Thymus (tissue), 11 donors: ENCODE measurements at regions not wholly inside any gene's neighbourhood (a gene's known extent, or its start where the extent isn't known, plus 50 kb on each side); places are given as distances from the start of the nearest gene placed in this dataset.

Experiments used
- DNase-seq, 9 donors: peaks; one replicate each; pipeline ENCODE4 v3.0.0-alpha.2; 2013; ENCODE audit warnings: low spot score in 9 of 9, low read depth in 6 of 9, missing footprints in 1 of 9
- H3K27ac ChIP-seq, 2 donors: one replicate each; pipeline ENCODE4 v1.5.1; 2013; ENCODE audit warnings: control low read depth in 1 of 2, low read depth in 1 of 2, low read length in 1 of 2, mild to moderate bottlenecking in 1 of 2, moderate library complexity in 1 of 2
- H3K27me3 ChIP-seq, 2 donors: one replicate each; pipeline ENCODE4 v1.5.1; 2013; ENCODE audit warnings: low read length in 1 of 2; ENCODE audit not compliant: control insufficient read depth in 2 of 2, insufficient read depth in 1 of 2
- H3K36me3 ChIP-seq, 2 donors: one replicate each; pipeline ENCODE4 v1.5.1; 2013; ENCODE audit warnings: low read length in 1 of 2, mild to moderate bottlenecking in 1 of 2, moderate library complexity in 1 of 2; ENCODE audit not compliant: control insufficient read depth in 2 of 2, insufficient read depth in 2 of 2
- H3K4me1 ChIP-seq, 2 donors: one replicate each; pipeline ENCODE4 v1.5.1; 2013; ENCODE audit warnings: low read length in 2 of 2; ENCODE audit not compliant: control insufficient read depth in 2 of 2, insufficient read depth in 2 of 2
- H3K4me3 ChIP-seq, 2 donors: one replicate each; pipeline ENCODE4 v1.5.1; 2013; ENCODE audit warnings: low read length in 2 of 2, control low read depth in 1 of 2, mild to moderate bottlenecking in 1 of 2
- H3K9me3 ChIP-seq, 2 donors: one replicate each; pipeline ENCODE4 v1.5.1; 2013; ENCODE audit warnings: low read length in 1 of 2, mild to moderate bottlenecking in 1 of 2; ENCODE audit not compliant: control insufficient read depth in 2 of 2, insufficient read depth in 1 of 2
- WGBS: extraction: QIAGEN DNeasy Blood & Tissue Kit; methylation state at CpG from one replicate; pipeline ENCODE4 v1.1.7; 2013; 5-methylcytosine and 5-hydroxymethylcytosine counted together
- donor health status: healthy.

DNA sequence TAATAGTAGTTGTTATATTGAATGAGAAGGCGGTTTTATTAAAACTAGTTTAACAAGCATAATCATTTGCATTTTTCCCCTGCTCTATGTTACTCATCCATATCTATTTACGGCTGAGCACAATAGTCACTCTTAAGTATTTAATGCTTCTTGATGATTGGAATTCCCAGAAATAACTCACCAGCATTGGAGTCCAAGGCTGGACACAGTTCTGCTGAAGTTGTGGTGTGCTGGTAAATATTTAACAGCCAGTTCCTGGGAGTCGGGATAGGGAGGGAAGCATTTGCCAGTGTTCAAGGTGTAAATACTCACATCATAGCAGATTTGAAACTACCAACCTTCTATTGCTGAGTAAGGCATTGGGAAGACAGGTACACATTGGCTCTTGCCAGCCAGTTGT, 315.1 kb downstream of the MTX2 start:
- H3K9me3 ChIP-seq: no peaks in the 10 kb centered on the region
- DNase-seq: no peak
- no peaks in the 10 kb centered on the region for H3K4me1 ChIP-seq
- WGBS: 95% methylated on average over 3 of the region's 3 CpGs
- no peaks in the 10 kb centered on the region for H3K36me3 ChIP-seq
- H3K4me3 ChIP-seq: no peak overlapping the region
- peaks cover 0 to 22% of the 10 kb centered on the region in 2 donors for H3K27me3 ChIP-seq
- H3K27ac ChIP-seq: no peak overlapping the region

DNA sequence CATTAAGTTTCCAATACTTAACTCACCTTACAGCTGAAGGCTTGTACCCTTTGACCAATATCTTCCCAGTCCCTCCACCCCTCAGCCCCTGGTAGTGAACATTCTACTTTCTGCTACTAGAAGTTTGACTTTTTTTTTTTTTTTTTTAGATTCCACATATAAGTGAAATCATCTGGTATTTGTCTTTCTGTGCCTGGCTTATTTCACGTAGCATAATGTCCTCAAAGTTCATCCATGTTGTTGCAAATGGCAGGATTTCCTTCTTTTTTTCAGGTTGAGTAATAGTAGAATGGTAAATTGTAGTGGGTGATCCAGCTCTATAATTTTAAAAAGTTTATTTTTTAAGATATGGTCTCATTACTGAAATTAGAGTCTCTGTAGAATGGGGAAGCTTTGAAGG, 316.0 kb downstream of the MTX2 start:
- no peaks in the 10 kb centered on the region for H3K36me3 ChIP-seq
- H3K27me3 ChIP-seq: peaks cover 0 to 21% of the 10 kb centered on the region in 2 donors
- WGBS: 95% methylated on average over 1 of the region's 1 CpG
- no peak for DNase-seq
- H3K9me3 ChIP-seq: no peaks in the 10 kb centered on the region
- H3K27ac ChIP-seq: no peak overlapping the region
- no peaks in the 10 kb centered on the region for H3K4me1 ChIP-seq
- no peak overlapping the region for H3K4me3 ChIP-seq

DNA sequence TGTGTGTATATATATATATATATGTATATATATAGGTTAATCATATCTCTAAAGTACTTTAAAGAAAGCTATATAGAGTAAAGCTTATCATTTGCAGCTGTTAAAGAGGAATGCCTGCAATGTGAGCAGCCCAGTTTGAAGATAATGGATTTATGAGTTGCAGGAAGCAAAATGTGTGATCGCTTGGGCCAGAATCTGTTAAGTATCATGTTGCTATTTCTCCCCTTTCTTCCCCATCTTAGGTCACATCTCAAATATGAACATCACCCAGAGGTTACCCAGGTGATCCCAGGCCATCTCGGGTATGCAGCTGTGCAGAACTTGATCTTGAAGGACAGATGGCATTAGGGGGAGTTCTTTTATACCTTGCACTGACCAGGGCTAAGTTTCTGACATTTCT, 316.5 kb downstream of the MTX2 start:
- Histone ChIP-seq H3K27me3 (peaks cover 0 to 19% of the 10 kb centered on the region in 2 donors), H3K36me3 (no peaks in the 10 kb centered on the region), H3K4me3 (no peak overlapping the region), H3K4me1 (no peaks in the 10 kb centered on the region), H3K27ac (no peak overlapping the region), H3K9me3 (no peaks in the 10 kb centered on the region)
- 89% methylated on average over 2 of the region's 2 CpGs for WGBS
- no peak for DNase-seq

DNA sequence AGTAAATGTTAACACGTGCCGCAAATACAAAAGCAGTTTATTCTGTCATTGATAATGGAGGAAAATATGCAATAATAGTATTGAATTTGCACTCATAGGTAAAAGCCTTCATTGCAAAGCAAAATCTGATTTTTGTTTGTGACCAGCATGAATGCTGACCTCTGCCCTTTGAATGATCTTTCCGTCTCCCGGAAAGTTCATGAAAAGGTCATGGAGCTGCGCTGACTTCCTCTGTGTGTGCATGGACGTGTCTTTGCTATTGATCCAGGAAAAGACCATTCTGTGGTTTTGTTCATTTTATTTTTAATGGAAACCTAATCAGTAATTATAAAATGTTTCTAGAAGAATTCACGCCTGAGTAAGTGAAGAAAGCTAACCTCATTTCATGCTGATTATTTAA, 320.0 kb downstream of the MTX2 start:
- Histone ChIP-seq H3K36me3 (no peaks in the 10 kb centered on the region), H3K9me3 (no peaks in the 10 kb centered on the region), H3K27ac (no peak overlapping the region), H3K27me3 (peaks cover 0 to 10% of the 10 kb centered on the region in 2 donors), H3K4me3 (no peak overlapping the region), H3K4me1 (no peaks in the 10 kb centered on the region)
- 91% methylated on average over 7 of the region's 7 CpGs for WGBS
- no peak for DNase-seq

DNA sequence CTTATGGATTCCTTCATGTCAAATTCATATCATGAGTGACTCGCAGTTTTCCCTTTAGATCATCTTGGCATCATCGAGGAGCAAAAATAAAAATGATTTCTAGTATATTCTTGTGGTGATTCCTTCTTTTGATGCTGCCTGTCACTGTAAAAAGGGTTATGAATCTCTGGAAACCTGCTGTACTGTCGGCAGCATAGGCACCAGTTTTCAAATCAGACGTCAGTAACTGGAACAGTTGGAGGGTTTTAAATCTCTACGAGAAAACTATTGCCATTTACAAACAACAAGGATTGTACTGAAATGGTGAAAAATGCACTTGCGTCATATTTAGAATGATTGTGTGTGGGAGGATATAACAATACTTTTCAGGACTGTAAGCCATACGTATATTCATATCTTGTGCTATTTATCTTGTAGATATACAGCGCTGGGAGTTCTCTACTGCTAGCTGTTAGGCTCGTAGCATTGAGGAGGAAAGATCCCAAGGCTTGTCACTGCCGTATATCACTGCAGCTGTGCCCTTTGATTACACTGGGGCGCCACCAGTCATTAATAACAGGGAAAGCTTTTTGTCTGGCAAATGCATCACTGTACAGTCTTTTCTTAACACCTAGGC, 320.7 kb downstream of the MTX2 start:
- H3K4me3 ChIP-seq: no peak overlapping the region
- 92% methylated on average over 11 of the region's 11 CpGs for WGBS

DNA sequence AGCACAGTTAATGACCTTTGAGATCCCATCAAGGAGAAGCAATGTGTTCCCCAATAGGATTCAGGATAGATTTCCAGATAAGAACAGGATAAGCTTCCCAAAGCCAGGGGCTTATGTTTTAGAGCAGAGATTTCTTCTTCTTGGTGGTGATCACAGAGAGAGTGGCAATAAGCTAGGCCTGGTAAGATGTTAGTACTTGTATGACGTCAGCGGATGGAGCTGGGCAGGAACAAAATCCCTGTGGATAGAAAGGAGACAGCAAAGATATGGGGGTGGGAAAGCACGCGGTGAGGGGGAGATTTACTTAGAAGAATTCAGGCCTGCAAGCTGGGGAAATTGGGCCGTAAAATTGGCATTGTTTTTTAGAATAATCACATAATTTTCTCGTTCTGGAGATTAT, 323.0 kb downstream of the MTX2 start:
- Histone ChIP-seq H3K4me3 (no peak overlapping the region), H3K36me3 (no peaks in the 10 kb centered on the region), H3K9me3 (no peaks in the 10 kb centered on the region), H3K27ac (no peak overlapping the region), H3K4me1 (no peaks in the 10 kb centered on the region), H3K27me3 (peaks cover 3 to 4% of the 10 kb centered on the region in 2 donors)
- DNase-seq: no peak
- 95% methylated on average over 6 of the region's 6 CpGs for WGBS

More for the DNA sequence above, 320.7 kb downstream of the MTX2 start:
- Histone ChIP-seq H3K9me3 (no peaks in the 10 kb centered on the region), H3K36me3 (no peaks in the 10 kb centered on the region), H3K4me1 (no peaks in the 10 kb centered on the region), H3K27ac (no peak overlapping the region), H3K27me3 (peaks cover 0 to 7% of the 10 kb centered on the region in 2 donors)
- DNase-seq: no peak

DNA sequence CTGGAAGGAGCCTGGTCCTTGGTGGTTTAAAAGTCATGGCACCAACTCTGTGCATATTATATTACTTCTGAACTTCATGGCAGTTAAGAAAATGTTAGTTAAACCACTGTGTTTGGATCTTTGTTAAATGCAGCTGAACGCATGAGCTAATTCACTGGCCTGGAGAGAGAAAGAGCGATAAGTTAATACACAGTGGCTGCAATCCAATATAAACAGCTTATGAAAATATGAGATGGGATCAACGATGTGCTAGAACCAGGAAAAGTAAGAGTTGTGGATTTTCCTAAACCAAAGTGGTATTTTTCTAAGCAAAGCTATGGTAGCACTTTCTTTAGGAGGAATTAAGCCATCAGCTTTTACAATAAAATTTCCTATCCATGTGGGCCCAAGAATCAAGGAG, 326.7 kb downstream of the MTX2 start:
- Histone ChIP-seq H3K36me3 (no peaks in the 10 kb centered on the region), H3K27ac (no peak overlapping the region), H3K4me1 (no peaks in the 10 kb centered on the region), H3K27me3 (peaks cover 3 to 7% of the 10 kb centered on the region in 2 donors), H3K4me3 (no peak overlapping the region), H3K9me3 (no peaks in the 10 kb centered on the region)
- no peak for DNase-seq
- 91% methylated on average over 3 of the region's 3 CpGs for WGBS

DNA sequence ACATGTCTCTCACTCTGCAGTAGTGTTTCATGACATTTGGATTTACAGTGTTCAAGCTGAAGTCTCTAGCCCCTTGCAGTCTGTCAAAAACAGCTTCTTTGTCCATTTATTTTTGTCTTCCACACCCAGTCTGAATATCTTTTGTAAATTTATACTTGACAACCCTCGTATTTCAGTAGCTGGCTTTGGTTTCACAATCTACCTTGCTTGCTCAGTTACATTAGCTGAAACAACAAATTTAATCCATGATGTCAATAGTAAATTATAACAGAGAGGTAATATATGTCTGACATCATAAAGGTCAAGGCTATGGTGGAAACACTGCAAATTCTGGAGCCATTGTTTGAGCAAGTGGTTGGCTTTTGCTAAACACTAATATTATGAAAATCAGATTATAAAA, 328.7 kb downstream of the MTX2 start:
- peaks cover 3 to 13% of the 10 kb centered on the region in 2 donors for H3K27me3 ChIP-seq
- no peaks in the 10 kb centered on the region for H3K36me3 ChIP-seq
- 92% methylated on average over 1 of the region's 1 CpG for WGBS
- no peaks in the 10 kb centered on the region for H3K4me1 ChIP-seq
- no peak overlapping the region for H3K27ac ChIP-seq
- H3K9me3 ChIP-seq: no peaks in the 10 kb centered on the region
- H3K4me3 ChIP-seq: no peak overlapping the region
- no peak for DNase-seq

DNA sequence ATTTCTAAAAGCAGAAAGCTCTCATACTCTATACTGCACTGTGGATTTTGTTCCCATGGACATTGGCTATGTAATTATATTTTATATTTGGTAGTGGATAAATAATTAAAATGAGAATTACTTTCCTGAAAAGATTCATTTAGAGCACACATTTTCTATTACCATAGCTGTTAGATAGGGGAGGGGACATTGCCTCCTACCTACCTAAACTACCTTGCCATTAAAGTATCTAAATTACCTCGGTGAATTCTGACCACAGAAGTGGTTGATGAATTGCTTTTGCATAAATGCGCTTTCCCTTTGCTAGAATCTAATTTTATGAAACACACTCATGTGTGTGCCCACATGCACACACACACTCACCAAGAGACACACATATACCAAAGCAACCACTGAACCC, 329.1 kb downstream of the MTX2 start:
- WGBS: 84% methylated on average over 2 of the region's 2 CpGs
- H3K27ac ChIP-seq: no peak overlapping the region
- no peaks in the 10 kb centered on the region for H3K4me1 ChIP-seq
- DNase-seq: no peak
- H3K27me3 ChIP-seq: peaks cover 3 to 13% of the 10 kb centered on the region in 2 donors
- no peaks in the 10 kb centered on the region for H3K9me3 ChIP-seq
- no peak overlapping the region for H3K4me3 ChIP-seq
- no peaks in the 10 kb centered on the region for H3K36me3 ChIP-seq
